Fibroblast of lung (primary cell): ENCODE measurements at regions not wholly inside any gene's neighbourhood (a gene's known extent, or its start where the extent isn't known, plus 50 kb on each side); places are given as distances from the start of the nearest gene placed in this dataset.

Experiments used
- EZH2 ChIP-seq: IDR thresholded peaks from 2 replicates; pipeline ENCODE4 v1.5.1; 2012; ENCODE audit warnings: low read length, control low read depth, mild to moderate bottlenecking; ENCODE audit errors: missing control alignments
- TF ChIP-seq, protein P1 (sequence below), 2 donors: IDR thresholded peaks in 1 of 2; conservative IDR thresholded peaks in 1 of 2; 1 replicate in 1 of 2; 2 replicates in 1 of 2; pipeline ENCODE4 v1.5.1; 2011 to 2012; ENCODE audit warnings: low read length in 2 of 2, control low read depth in 1 of 2, inconsistent platforms in 1 of 2, low read depth in 1 of 2, mild to moderate bottlenecking in 1 of 2

DNA sequence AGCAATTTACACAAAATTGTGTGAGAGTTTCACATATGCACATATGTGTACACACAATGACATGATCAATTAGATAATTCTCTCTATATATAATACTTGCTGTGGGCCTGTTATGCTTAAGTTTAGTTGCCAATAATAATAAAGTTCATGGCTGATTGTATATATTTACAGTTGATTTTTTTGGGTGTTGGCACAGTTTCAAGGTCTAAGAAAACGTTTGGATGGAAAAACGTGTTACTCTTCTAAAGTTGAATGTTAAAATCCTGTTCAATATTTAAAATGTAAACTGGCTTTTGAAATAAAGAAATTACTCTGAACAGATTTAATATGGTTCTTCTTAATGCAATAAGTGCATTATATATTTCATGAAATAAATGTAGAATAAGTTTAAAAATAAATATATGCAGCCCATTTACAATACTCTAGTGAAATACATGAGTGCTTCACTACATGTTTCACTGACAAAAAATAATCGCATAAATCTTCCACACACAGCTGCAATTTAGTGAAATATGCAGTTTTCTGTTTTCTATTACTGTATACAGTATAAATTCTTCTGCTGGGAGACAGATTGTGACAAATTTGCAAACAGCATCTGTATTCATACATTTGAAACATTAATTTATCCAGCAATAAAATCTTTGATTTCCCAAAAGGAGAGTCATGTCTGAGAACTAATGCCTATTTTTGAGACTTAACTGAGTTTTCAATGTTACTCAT is 586.9 kb upstream of the KLHL1 start:
- TF ChIP-seq, protein P1, sequence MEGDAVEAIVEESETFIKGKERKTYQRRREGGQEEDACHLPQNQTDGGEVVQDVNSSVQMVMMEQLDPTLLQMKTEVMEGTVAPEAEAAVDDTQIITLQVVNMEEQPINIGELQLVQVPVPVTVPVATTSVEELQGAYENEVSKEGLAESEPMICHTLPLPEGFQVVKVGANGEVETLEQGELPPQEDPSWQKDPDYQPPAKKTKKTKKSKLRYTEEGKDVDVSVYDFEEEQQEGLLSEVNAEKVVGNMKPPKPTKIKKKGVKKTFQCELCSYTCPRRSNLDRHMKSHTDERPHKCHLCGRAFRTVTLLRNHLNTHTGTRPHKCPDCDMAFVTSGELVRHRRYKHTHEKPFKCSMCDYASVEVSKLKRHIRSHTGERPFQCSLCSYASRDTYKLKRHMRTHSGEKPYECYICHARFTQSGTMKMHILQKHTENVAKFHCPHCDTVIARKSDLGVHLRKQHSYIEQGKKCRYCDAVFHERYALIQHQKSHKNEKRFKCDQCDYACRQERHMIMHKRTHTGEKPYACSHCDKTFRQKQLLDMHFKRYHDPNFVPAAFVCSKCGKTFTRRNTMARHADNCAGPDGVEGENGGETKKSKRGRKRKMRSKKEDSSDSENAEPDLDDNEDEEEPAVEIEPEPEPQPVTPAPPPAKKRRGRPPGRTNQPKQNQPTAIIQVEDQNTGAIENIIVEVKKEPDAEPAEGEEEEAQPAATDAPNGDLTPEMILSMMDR (conservative IDR thresholded peaks at IDR 0.05 in 1 of 2, IDR thresholded peaks at IDR 0.05 in 1 of 2; ENCODE audit: low read depth in 1 of 2, low read length in 2 of 2), result no peak
- TF ChIP-seq EZH2, result no peak
